RCC 7860 (cell line): ENCODE measurements at regions not wholly inside any gene's neighbourhood (a gene's known extent, or its start where the extent isn't known, plus 50 kb on each side); places are given as distances from the start of the nearest gene placed in this dataset.

ENCODE experiments used
- DNase-seq: peaks from one replicate; pipeline ENCODE4 v3.0.0-alpha.2; 2015; ENCODE audit warnings: low spot score
- FAIRE-seq: peaks from 2 replicates; lab custom pipeline; 2012; peaks lifted over from hg19 to GRCh38; lab: Jason Lieb, UNC

GRCh38 chr12:28876196-28876798 lies 272.8 kb upstream of the FAR2 start:
- DNase-seq, result no peak
- no peak for FAIRE-seq

- DNase-seq (no peak), FAIRE-seq (no peak)
These were observed 271.2 kb upstream of the FAR2 start for GRCh38 chr12:28877854-28878253.

- no peak for DNase-seq
- no peak for FAIRE-seq
These were observed 270.4 kb upstream of the FAR2 start for GRCh38 chr12:28878629-28879028.

GRCh38 chr12:28879379-28879778 lies 269.7 kb upstream of the FAR2 start:
- FAIRE-seq (no peak), DNase-seq (no peak)

- no peak for FAIRE-seq
- no peak for DNase-seq
These were observed 266.6 kb upstream of the FAR2 start for GRCh38 chr12:28882444-28882843.

- DNase-seq (no peak), FAIRE-seq (no peak)
These were observed 265.6 kb upstream of the FAR2 start for GRCh38 chr12:28883406-28883997.

GRCh38 chr12:28884904-28885679 lies 264.0 kb upstream of the FAR2 start:
- DNase-seq, result no peak
- no peak for FAIRE-seq

GRCh38 chr12:28885928-28886327 lies 263.1 kb upstream of the FAR2 start:
- FAIRE-seq, result no peak

GRCh38 chr12:28887461-28887990 lies 261.6 kb upstream of the FAR2 start:
- no peak for DNase-seq
- FAIRE-seq, result no peak

More at GRCh38 chr12:28885928-28886327, 263.1 kb upstream of the FAR2 start:
- no peak for DNase-seq

- DNase-seq (no peak), FAIRE-seq (no peak)
These were observed 258.4 kb upstream of the FAR2 start for GRCh38 chr12:28890664-28891063.

- FAIRE-seq, result no peak
- no peak for DNase-seq
These were observed 258.0 kb upstream of the FAR2 start for GRCh38 chr12:28891126-28891525.

GRCh38 chr12:28893365-28893764 lies 255.7 kb upstream of the FAR2 start:
- DNase-seq (no peak), FAIRE-seq (no peak)

- FAIRE-seq (no peak), DNase-seq (no peak)
These were observed 255.2 kb upstream of the FAR2 start for GRCh38 chr12:28893856-28894255.

- no peak for DNase-seq
- no peak for FAIRE-seq
These were observed 252.7 kb upstream of the FAR2 start for GRCh38 chr12:28896421-28896820.

GRCh38 chr12:28898038-28898437 lies 251.0 kb upstream of the FAR2 start:
- DNase-seq, result no peak
- no peak for FAIRE-seq

GRCh38 chr12:28899951-28900350 lies 249.1 kb upstream of the FAR2 start:
- FAIRE-seq (no peak), DNase-seq (peak; percentile 66)

- FAIRE-seq, result no peak
- no peak for DNase-seq
These were observed 243.7 kb upstream of the FAR2 start for GRCh38 chr12:28905220-28905955.

- DNase-seq (no peak), FAIRE-seq (no peak)
These were observed 240.4 kb upstream of the FAR2 start for GRCh38 chr12:28908646-28909045.

- no peak for FAIRE-seq
- no peak for DNase-seq
These were observed 239.8 kb upstream of the FAR2 start for GRCh38 chr12:28909291-28909690.

- DNase-seq (no peak), FAIRE-seq (no peak)
These were observed 223.2 kb upstream of the FAR2 start for GRCh38 chr12:28925719-28926376.

- no peak for FAIRE-seq
- no peak for DNase-seq
These were observed 218.4 kb upstream of the FAR2 start for GRCh38 chr12:28930704-28931103.
